OCI-LY7 (cell line): ENCODE measurements at regions not wholly inside any gene's neighbourhood (a gene's known extent, or its start where the extent isn't known, plus 50 kb on each side); places are given as distances from the start of the nearest gene placed in this dataset.

ENCODE experiments used
- EZH2phosphoT487 ChIP-seq: fragments of 200-600 bp; sonication (generic); IDR thresholded peaks from 2 replicates; pipeline ENCODE4 v1.6.1; 2018; ENCODE audit warnings: low read depth, borderline replicate concordance, mild to moderate bottlenecking, mixed run types, antibody characterized with exemption, low read length, moderate library complexity, mixed read lengths
- TF ChIP-seq, protein P1 (sequence below): fragments of 200-600 bp; sonication (generic); conservative IDR thresholded peaks from 2 replicates; pipeline ENCODE4 v1.5.1; 2014; ENCODE audit warnings: mild to moderate bottlenecking, antibody characterized with exemption, low read length, moderate library complexity, mixed read lengths

DNA sequence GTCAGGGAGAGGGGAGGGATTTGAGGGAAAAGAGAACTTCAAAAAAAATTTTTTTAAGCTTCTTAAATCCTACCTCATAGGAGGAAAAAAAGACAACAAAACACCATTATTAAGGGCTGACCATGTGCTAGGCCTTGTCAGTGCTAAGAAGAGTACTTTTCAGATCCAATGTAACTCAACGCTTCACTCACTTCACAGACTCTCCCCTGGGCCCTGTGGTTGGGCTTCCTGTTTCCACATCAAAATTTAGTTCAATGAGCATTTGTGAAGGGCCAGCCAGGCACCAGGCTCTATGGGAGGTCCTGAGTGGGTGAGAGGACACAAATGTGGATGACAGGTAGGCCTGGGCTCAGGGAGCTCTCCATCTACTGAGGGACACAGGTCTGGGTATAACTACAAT, 249.8 kb downstream of the PTEN start:
- TF ChIP-seq, protein P1, sequence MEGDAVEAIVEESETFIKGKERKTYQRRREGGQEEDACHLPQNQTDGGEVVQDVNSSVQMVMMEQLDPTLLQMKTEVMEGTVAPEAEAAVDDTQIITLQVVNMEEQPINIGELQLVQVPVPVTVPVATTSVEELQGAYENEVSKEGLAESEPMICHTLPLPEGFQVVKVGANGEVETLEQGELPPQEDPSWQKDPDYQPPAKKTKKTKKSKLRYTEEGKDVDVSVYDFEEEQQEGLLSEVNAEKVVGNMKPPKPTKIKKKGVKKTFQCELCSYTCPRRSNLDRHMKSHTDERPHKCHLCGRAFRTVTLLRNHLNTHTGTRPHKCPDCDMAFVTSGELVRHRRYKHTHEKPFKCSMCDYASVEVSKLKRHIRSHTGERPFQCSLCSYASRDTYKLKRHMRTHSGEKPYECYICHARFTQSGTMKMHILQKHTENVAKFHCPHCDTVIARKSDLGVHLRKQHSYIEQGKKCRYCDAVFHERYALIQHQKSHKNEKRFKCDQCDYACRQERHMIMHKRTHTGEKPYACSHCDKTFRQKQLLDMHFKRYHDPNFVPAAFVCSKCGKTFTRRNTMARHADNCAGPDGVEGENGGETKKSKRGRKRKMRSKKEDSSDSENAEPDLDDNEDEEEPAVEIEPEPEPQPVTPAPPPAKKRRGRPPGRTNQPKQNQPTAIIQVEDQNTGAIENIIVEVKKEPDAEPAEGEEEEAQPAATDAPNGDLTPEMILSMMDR: no peak
- TF ChIP-seq EZH2phosphoT487: no peak
